ENCODE measurements at regions not wholly inside any gene's neighbourhood (a gene's known extent, or its start where the extent isn't known, plus 50 kb on each side); places are given as distances from the start of the nearest gene placed in this dataset.

- CTCF ChIA-PET: no interaction called here
- Histone ChIP-seq H3K4me2 (no peak overlapping the region), H3K27ac (no peak overlapping the region), H3K9me3 (0 out of 3 replicates have a peak, but pooled peaks cover under 1% of the 10 kb centered on the region), H3K4me1 (no peaks in the 10 kb centered on the region), H3K4me3 (no peak overlapping the region)
- ATAC-seq (no peak), DNase-seq (ENCODE audit: low read depth in 1 of 2, low spot score in 1 of 2) (no peak), FAIRE-seq (no peak)
- POLR2A ChIA-PET: no interaction called here
- TF ChIP-seq NR3C1 (IDR thresholded peaks at IDR 0.05) (no peak), TP53 (CRISPR knock-in tag; IDR thresholded peaks at IDR 0.05) (no peak), HMGXB4 (CRISPR knock-in tag; IDR thresholded peaks at IDR 0.05; ENCODE audit: borderline replicate concordance) (no peak)
These were observed 52.3 kb downstream of the HDGFL1 start for GRCh38 chr6:22621701-22622100.

GRCh38 chr6:22622351-22622750 is 53.0 kb downstream of the HDGFL1 start:
- ATAC-seq (no peak), DNase-seq (ENCODE audit: low read depth in 1 of 2, low spot score in 1 of 2) (no peak), FAIRE-seq (no peak)
- H3K9me3 ChIP-seq: no peaks in the 10 kb centered on the region
- ChIA-PET POLR2A (no interaction called here), CTCF (interaction anchor here (1.0 kb wide), 1 partner anchor 824 kb away, joined by 4 read pairs; no protein-coding TSS in a partner anchor)
- H3K4me3 ChIP-seq: no peak overlapping the region
- H3K27ac ChIP-seq: no peak overlapping the region
- TF ChIP-seq E2F6 (IDR thresholded peaks at IDR 0.05; ENCODE audit: borderline replicate concordance, low read depth): no peak
- TF ChIP-seq CBX2 (IDR thresholded peaks at IDR 0.05; ENCODE audit: borderline replicate concordance, low read depth): no peak
- no peak for TF ChIP-seq POLR2AphosphoS2 (conservative IDR thresholded peaks at IDR 0.05; ENCODE audit: low read length)
- TF ChIP-seq MAX (IDR thresholded peaks at IDR 0.05): no peak
- no peak for TF ChIP-seq PHF8 (IDR thresholded peaks at IDR 0.05; ENCODE audit: borderline replicate concordance, low read depth)
- no peak for TF ChIP-seq SMC3 (IDR thresholded peaks at IDR 0.05)
- TF ChIP-seq ZC3H11A (IDR thresholded peaks at IDR 0.05): no peak
- TF ChIP-seq RCOR1 (IDR thresholded peaks at IDR 0.05; ENCODE audit: low read depth, low read length): no peak
- no peak for TF ChIP-seq POLR2A (IDR thresholded peaks at IDR 0.05; ENCODE audit: low read length)
- no peak for TF ChIP-seq EHMT2 (IDR thresholded peaks at IDR 0.05; ENCODE audit: low read depth)
- no peak for TF ChIP-seq ESRRA (IDR thresholded peaks at IDR 0.05; ENCODE audit: borderline replicate concordance, low read length)
- TF ChIP-seq BCL3 (IDR thresholded peaks at IDR 0.05): no peak
- no peak for TF ChIP-seq NR3C1 (IDR thresholded peaks at IDR 0.05)
- TF ChIP-seq SREBF2 (IDR thresholded peaks at IDR 0.05): no peak
- no peak for TF ChIP-seq MYC (IDR thresholded peaks at IDR 0.05; ENCODE audit: borderline replicate concordance, low read length)
- TF ChIP-seq RNF2 (IDR thresholded peaks at IDR 0.05; ENCODE audit: borderline replicate concordance, low read depth): no peak
- TF ChIP-seq BHLHE40 (IDR thresholded peaks at IDR 0.05; ENCODE audit: low read depth, low read length): no peak
- TF ChIP-seq PBX3 (IDR thresholded peaks at IDR 0.05): no peak
- no peak for TF ChIP-seq USF2 (IDR thresholded peaks at IDR 0.05)
- no peak for TF ChIP-seq TP53 (CRISPR knock-in tag; IDR thresholded peaks at IDR 0.05)
- no peak overlapping the region for H3K4me2 ChIP-seq
- no peaks in the 10 kb centered on the region for H3K4me1 ChIP-seq

All from A549 (cell line).